ENCODE measurements at regions not wholly inside any gene's neighbourhood (a gene's known extent, or its start where the extent isn't known, plus 50 kb on each side); places are given as distances from the start of the nearest gene placed in this dataset.

GRCh38 chr10:128660726-128661125 lies 534.5 kb upstream of the MKI67 start:
- TF ChIP-seq, protein P1, sequence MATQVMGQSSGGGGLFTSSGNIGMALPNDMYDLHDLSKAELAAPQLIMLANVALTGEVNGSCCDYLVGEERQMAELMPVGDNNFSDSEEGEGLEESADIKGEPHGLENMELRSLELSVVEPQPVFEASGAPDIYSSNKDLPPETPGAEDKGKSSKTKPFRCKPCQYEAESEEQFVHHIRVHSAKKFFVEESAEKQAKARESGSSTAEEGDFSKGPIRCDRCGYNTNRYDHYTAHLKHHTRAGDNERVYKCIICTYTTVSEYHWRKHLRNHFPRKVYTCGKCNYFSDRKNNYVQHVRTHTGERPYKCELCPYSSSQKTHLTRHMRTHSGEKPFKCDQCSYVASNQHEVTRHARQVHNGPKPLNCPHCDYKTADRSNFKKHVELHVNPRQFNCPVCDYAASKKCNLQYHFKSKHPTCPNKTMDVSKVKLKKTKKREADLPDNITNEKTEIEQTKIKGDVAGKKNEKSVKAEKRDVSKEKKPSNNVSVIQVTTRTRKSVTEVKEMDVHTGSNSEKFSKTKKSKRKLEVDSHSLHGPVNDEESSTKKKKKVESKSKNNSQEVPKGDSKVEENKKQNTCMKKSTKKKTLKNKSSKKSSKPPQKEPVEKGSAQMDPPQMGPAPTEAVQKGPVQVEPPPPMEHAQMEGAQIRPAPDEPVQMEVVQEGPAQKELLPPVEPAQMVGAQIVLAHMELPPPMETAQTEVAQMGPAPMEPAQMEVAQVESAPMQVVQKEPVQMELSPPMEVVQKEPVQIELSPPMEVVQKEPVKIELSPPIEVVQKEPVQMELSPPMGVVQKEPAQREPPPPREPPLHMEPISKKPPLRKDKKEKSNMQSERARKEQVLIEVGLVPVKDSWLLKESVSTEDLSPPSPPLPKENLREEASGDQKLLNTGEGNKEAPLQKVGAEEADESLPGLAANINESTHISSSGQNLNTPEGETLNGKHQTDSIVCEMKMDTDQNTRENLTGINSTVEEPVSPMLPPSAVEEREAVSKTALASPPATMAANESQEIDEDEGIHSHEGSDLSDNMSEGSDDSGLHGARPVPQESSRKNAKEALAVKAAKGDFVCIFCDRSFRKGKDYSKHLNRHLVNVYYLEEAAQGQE (IDR thresholded peaks at IDR 0.05; ENCODE audit: insufficient read depth in 1 of 2, low read depth in 2 of 2, low read length in 2 of 2): no peak

- TF ChIP-seq FOXP2 (optimal IDR thresholded peaks at IDR 0.05; ENCODE audit: borderline replicate concordance, extremely low read depth, extremely low read length, insufficient read depth): no peak
- TF ChIP-seq, protein P1 (IDR thresholded peaks at IDR 0.05; ENCODE audit: insufficient read depth in 1 of 2, low read depth in 2 of 2, low read length in 2 of 2): no peak
- no peak for TF ChIP-seq TAF1 (IDR thresholded peaks at IDR 0.05; ENCODE audit: borderline replicate concordance, insufficient read depth, low read length)
- TF ChIP-seq SIN3A (IDR thresholded peaks at IDR 0.05; ENCODE audit: borderline replicate concordance, insufficient read depth, low read length): no peak
- no peak for TF ChIP-seq POLR2AphosphoS5 (IDR thresholded peaks at IDR 0.05; ENCODE audit: low read depth, low read length)
Observed at GRCh38 chr10:128661404-128662197, 535.4 kb upstream of the MKI67 start.

DNA sequence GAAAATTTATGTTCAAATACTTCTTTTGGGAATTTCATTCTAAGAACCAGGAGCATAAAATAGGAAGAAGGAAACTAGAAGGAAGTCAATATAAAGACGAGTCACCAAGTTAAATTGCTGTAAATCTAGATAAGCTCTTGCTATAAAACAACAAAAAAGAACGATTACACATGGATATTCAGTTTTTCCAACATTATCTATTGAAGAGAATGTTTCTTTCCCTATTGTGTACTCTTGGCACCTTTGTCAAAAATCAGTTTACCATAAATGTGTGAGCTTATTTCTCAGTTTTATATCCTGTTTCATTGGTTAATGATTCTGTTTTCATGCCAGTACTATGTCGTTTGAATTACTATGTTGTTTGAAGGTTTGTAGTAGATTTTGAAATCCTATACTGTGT lies 536.3 kb upstream of the MKI67 start:
- no peak for TF ChIP-seq TAF1 (IDR thresholded peaks at IDR 0.05; ENCODE audit: borderline replicate concordance, insufficient read depth, low read length)
- TF ChIP-seq, protein P1 (IDR thresholded peaks at IDR 0.05; ENCODE audit: insufficient read depth in 1 of 2, low read depth in 2 of 2, low read length in 2 of 2): no peak
- TF ChIP-seq SIN3A (IDR thresholded peaks at IDR 0.05; ENCODE audit: borderline replicate concordance, insufficient read depth, low read length): no peak
- TF ChIP-seq FOXP2 (optimal IDR thresholded peaks at IDR 0.05; ENCODE audit: borderline replicate concordance, extremely low read depth, extremely low read length, insufficient read depth): no peak
- no peak for TF ChIP-seq POLR2AphosphoS5 (IDR thresholded peaks at IDR 0.05; ENCODE audit: low read depth, low read length)

- no peak for TF ChIP-seq TAF1 (IDR thresholded peaks at IDR 0.05; ENCODE audit: borderline replicate concordance, insufficient read depth, low read length)
- TF ChIP-seq, protein P1 (IDR thresholded peaks at IDR 0.05; ENCODE audit: insufficient read depth in 1 of 2, low read depth in 2 of 2, low read length in 2 of 2): no peak
- TF ChIP-seq POLR2AphosphoS5 (IDR thresholded peaks at IDR 0.05; ENCODE audit: low read depth, low read length): no peak
- no peak for TF ChIP-seq FOXP2 (optimal IDR thresholded peaks at IDR 0.05; ENCODE audit: borderline replicate concordance, extremely low read depth, extremely low read length, insufficient read depth)
- no peak for TF ChIP-seq SIN3A (IDR thresholded peaks at IDR 0.05; ENCODE audit: borderline replicate concordance, insufficient read depth, low read length)
Observed at GRCh38 chr10:128664729-128665128, 538.5 kb upstream of the MKI67 start.

- TF ChIP-seq SIN3A (IDR thresholded peaks at IDR 0.05; ENCODE audit: borderline replicate concordance, insufficient read depth, low read length) (no peak), TAF1 (IDR thresholded peaks at IDR 0.05; ENCODE audit: borderline replicate concordance, insufficient read depth, low read length) (no peak), FOXP2 (optimal IDR thresholded peaks at IDR 0.05; ENCODE audit: borderline replicate concordance, extremely low read depth, extremely low read length, insufficient read depth) (no peak), POLR2AphosphoS5 (IDR thresholded peaks at IDR 0.05; ENCODE audit: low read depth, low read length) (no peak)
- TF ChIP-seq, protein P1 (IDR thresholded peaks at IDR 0.05; ENCODE audit: insufficient read depth in 1 of 2, low read depth in 2 of 2, low read length in 2 of 2): no peak
Observed at GRCh38 chr10:128675405-128675804, 549.2 kb upstream of the MKI67 start.

All from PFSK-1 (cell line).